ENCODE measurements at regions not wholly inside any gene's neighbourhood (a gene's known extent, or its start where the extent isn't known, plus 50 kb on each side); places are given as distances from the start of the nearest gene placed in this dataset.

- DNase-seq (ENCODE audit: low read depth, low spot score) = no peak
- no peak overlapping the region for H3K4me3 ChIP-seq (ENCODE audit: low read depth, low read length)
- ChIA-PET CTCF (no interaction called here), POLR2A (no interaction called here)
- TF ChIP-seq, protein P1, sequence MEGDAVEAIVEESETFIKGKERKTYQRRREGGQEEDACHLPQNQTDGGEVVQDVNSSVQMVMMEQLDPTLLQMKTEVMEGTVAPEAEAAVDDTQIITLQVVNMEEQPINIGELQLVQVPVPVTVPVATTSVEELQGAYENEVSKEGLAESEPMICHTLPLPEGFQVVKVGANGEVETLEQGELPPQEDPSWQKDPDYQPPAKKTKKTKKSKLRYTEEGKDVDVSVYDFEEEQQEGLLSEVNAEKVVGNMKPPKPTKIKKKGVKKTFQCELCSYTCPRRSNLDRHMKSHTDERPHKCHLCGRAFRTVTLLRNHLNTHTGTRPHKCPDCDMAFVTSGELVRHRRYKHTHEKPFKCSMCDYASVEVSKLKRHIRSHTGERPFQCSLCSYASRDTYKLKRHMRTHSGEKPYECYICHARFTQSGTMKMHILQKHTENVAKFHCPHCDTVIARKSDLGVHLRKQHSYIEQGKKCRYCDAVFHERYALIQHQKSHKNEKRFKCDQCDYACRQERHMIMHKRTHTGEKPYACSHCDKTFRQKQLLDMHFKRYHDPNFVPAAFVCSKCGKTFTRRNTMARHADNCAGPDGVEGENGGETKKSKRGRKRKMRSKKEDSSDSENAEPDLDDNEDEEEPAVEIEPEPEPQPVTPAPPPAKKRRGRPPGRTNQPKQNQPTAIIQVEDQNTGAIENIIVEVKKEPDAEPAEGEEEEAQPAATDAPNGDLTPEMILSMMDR (IDR thresholded peaks at IDR 0.05; ENCODE audit: insufficient read depth, low read length, missing control alignments) = no peak
Measured at GRCh38 chr10:130761788-130762301, 549.7 kb downstream of the TCERG1L start.

- DNase-seq (ENCODE audit: low read depth, low spot score) = no peak
- CTCF ChIA-PET = no interaction called here
- POLR2A ChIA-PET = no interaction called here
- TF ChIP-seq, protein P1 (IDR thresholded peaks at IDR 0.05; ENCODE audit: insufficient read depth, low read length, missing control alignments) = no peak
- no peak overlapping the region for H3K4me3 ChIP-seq (ENCODE audit: low read depth, low read length)
Measured at GRCh38 chr10:130762491-130762890, 549.0 kb downstream of the TCERG1L start.

- CTCF ChIA-PET = no interaction called here
- TF ChIP-seq, protein P1 (IDR thresholded peaks at IDR 0.05; ENCODE audit: insufficient read depth, low read length, missing control alignments) = no peak
- no peak overlapping the region for H3K4me3 ChIP-seq (ENCODE audit: low read depth, low read length)
- DNase-seq (ENCODE audit: low read depth, low spot score) = no peak
- POLR2A ChIA-PET = no interaction called here
Measured at GRCh38 chr10:130763071-130763470, 548.5 kb downstream of the TCERG1L start.

DNA sequence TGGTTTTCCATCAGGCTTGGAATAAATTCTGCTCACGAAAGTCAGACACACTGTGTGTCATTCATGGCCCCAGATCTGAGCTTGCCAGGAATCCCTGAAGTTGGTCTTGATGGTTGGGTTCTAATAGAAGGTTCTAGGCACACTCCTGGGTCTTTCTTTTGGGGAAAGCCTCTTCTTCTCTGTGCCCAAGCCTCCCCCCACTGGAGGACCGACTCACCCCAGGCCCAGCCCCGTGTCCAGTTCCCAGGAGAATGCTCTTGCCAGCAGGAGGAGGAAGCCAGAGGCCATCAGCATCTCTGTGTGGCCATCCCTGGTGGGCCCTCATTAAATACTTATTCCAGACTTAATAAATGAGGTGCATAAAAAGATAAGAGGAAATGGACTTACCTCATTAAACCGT lies 548.0 kb downstream of the TCERG1L start:
- H3K4me3 ChIP-seq (ENCODE audit: low read depth, low read length) = no peak overlapping the region
- ChIA-PET CTCF (no interaction called here), POLR2A (no interaction called here)
- no peak for DNase-seq (ENCODE audit: low read depth, low spot score)
- TF ChIP-seq, protein P1 (IDR thresholded peaks at IDR 0.05; ENCODE audit: insufficient read depth, low read length, missing control alignments) = no peak

DNA sequence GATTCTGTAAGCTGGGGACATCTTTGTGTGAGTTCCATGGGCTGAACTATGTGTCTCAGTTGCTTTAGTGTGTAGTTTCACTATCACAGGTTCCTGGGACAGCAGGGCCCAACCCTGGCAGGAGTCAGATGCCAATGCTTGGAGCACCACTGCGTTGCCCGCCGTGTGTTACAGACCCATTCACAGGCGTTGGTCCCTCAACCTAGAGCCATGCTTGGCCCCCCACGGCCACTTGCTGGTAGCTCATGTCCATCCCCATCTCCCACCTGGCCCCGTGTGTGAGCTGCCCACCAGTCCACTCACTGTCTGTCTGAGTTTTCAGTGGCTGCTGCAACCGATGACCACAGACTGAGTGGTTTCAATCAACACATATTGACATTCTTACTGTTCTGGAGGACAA lies 546.9 kb downstream of the TCERG1L start:
- DNase-seq (ENCODE audit: low read depth, low spot score) = no peak
- TF ChIP-seq, protein P1 (IDR thresholded peaks at IDR 0.05; ENCODE audit: insufficient read depth, low read length, missing control alignments) = no peak
- ChIA-PET POLR2A (no interaction called here), CTCF (no interaction called here)
- H3K4me3 ChIP-seq (ENCODE audit: low read depth, low read length) = no peak overlapping the region

GRCh38 chr10:130766071-130766470 lies 545.5 kb downstream of the TCERG1L start:
- CTCF ChIA-PET = no interaction called here

More at GRCh38 chr10:130766071-130766470, 545.5 kb downstream of the TCERG1L start:
- no peak overlapping the region for H3K4me3 ChIP-seq (ENCODE audit: low read depth, low read length)
- TF ChIP-seq, protein P1 (IDR thresholded peaks at IDR 0.05; ENCODE audit: insufficient read depth, low read length, missing control alignments) = no peak
- DNase-seq (ENCODE audit: low read depth, low spot score) = no peak
- POLR2A ChIA-PET = no interaction called here
